Mesodermal cell (in vitro differentiated cells): ENCODE measurements at regions not wholly inside any gene's neighbourhood (a gene's known extent, or its start where the extent isn't known, plus 50 kb on each side); places are given as distances from the start of the nearest gene placed in this dataset.
A peak's percentile ranks its signal among the peaks of the same experiment; 100 is the strongest.

Experiments used
- H3K27ac ChIP-seq: 2 replicates; pipeline ENCODE4 v1.7.0; 2013; ENCODE audit warnings: mild to moderate bottlenecking, low read depth, low read length, moderate library complexity; ENCODE audit not compliant: severe bottlenecking
- H3K36me3 ChIP-seq: 2 replicates; pipeline ENCODE4 v1.7.1; 2013; ENCODE audit warnings: mild to moderate bottlenecking, low read length, moderate library complexity; ENCODE audit not compliant: control insufficient read depth, insufficient read depth
- H3K4me1 ChIP-seq: one replicate; pipeline ENCODE4 v1.7.1; 2013; ENCODE audit warnings: mild to moderate bottlenecking, low read length; ENCODE audit not compliant: insufficient read depth, control insufficient read depth, poor library complexity, severe bottlenecking
- H3K4me3 ChIP-seq: 2 replicates; pipeline ENCODE4 v1.7.0; 2013; ENCODE audit warnings: low read length, control low read depth, mild to moderate bottlenecking; ENCODE audit not compliant: insufficient read depth, poor library complexity, severe bottlenecking; ENCODE audit errors: extremely low read depth
- H3K9me3 ChIP-seq: 2 replicates; pipeline ENCODE4 v1.7.1; 2013; ENCODE audit warnings: mild to moderate bottlenecking, low read length, moderate library complexity; ENCODE audit not compliant: control insufficient read depth
- WGBS, 2 experiments: methylation state at CpG; one replicate each; pipeline ENCODE4 v1.1.5; 2013; ENCODE audit warnings: missing lambda C conversion rate in 2 of 2; ENCODE audit not compliant: insufficient coverage in 2 of 2; 5-methylcytosine and 5-hydroxymethylcytosine counted together

- H3K36me3 ChIP-seq: no peaks in the 10 kb centered on the region
- no peaks in the 10 kb centered on the region for H3K9me3 ChIP-seq
- 53 to 100% methylated on average over 1 to 2 of the region's 2 CpGs for WGBS, 2 experiments
- no peak overlapping the region for H3K4me3 ChIP-seq
- H3K27ac ChIP-seq: peak overlapping the region; percentile 11
- H3K4me1 ChIP-seq: peaks cover 31% of the 10 kb centered on the region
Measured at GRCh38 chr12:75666939-75667334, 155.5 kb upstream of the KRR1 start.

DNA sequence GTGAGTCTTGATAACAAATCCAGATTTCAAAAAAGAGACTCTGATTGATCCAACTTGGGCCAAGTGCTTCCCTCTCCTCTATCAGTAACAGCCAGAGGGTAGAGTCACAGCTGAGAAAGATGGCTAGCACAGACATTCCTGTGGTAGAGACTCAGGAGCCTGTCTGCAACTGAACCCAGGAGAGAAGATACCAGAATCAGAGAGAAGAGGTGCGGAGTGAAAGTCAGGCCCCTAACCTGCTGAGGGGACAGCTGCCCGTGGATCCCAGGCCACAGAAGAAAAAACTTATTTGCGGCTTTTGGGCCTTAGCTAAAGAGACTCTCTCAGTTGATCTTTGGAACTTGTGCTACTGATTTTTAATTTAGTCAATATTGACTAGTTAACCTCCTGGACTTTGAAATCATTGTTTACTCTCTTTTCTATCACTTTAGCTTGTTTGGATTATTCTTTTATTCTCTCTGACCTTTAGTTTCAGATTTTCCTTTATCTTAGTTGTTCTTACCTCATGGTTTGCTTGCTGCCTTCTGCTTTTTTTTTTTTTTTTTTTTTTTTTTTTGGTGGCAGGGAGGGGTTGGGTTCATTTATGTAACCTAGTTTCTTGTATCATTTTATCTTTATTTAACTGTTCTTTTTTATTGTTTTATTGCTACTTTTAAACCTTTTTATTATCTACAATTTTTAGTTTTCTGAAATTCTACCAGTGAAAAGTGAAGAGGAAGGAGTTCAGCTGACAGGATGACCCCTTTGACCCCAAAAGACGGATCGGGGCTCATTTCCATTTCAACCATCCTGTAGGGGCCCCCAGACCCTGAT is 154.9 kb upstream of the KRR1 start:
- H3K4me3 ChIP-seq: no peak overlapping the region

GRCh38 chr12:75665216-75665615 is 153.8 kb upstream of the KRR1 start:
- H3K36me3 ChIP-seq: no peaks in the 10 kb centered on the region
- H3K9me3 ChIP-seq: no peaks in the 10 kb centered on the region
- WGBS, 2 experiments: 72% methylated on average over 2 of the region's 2 CpGs; no CpG with 5 or more reads in 1 of the 2 experiments
- H3K4me3 ChIP-seq: no peak overlapping the region
- peak overlapping the region; percentile 79 for H3K27ac ChIP-seq
- peaks cover 34% of the 10 kb centered on the region for H3K4me1 ChIP-seq

More for the DNA sequence above, 154.9 kb upstream of the KRR1 start:
- Histone ChIP-seq H3K9me3 (no peaks in the 10 kb centered on the region), H3K27ac (peak overlapping the region; percentile 62), H3K36me3 (no peaks in the 10 kb centered on the region), H3K4me1 (peaks cover 31% of the 10 kb centered on the region)
- WGBS, 2 experiments: 73 to 78% methylated on average over 3 to 4 of the region's 5 CpGs

DNA sequence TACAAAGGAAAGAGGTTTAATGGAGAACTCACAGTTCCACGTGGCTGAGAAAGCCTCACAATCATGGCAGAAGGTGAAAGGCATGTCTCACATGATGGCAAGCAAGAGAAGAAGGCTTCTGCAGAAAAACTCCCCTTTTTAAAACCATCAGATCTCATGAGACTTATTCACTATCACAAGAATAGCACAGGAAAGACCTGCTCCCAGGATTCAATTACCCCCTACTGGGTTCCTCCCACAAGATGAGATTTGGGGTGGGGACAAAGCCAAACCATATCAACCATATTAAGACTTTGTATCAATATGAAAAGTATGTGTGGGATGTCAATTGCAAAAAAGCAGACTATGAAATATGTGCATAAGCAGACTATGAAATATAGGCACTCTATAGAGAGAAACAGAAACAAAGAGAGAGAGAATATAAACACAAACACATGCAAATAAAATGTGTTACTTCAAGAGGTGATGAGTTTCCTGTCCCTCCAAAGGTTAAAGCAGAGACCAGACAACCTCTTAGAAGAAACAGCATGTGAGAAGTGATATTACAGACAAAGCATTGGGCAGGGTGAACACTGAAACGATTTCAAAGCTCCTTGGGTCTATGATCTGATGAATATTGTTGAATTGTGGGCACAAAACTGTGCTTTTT is 151.2 kb upstream of the KRR1 start:
- H3K4me3 ChIP-seq: no peak overlapping the region
- H3K36me3 ChIP-seq: no peaks in the 10 kb centered on the region
- peaks cover 50% of the 10 kb centered on the region for H3K4me1 ChIP-seq
- no peak overlapping the region for H3K27ac ChIP-seq
- 88 to 100% methylated on average over 1 of the region's 2 CpGs for WGBS, 2 experiments
- H3K9me3 ChIP-seq: no peaks in the 10 kb centered on the region

DNA sequence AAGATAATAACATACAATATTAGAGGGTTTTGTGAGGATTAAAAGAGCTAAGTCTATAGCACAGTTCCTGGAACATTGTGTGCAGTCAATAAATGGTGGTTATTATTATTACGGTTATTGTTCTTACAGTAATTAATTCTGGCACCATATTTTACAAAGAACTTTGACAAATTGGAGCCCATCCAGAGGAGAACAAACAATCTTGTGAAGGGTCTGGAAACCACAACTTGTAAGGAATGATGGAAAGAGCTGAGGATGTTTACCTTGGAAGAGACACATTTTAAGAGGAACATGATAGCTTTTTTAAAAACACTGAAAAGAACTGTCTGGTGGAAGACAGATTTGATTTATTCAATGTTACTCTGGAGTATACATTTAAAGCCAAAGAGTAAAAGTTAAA is 150.5 kb upstream of the KRR1 start:
- H3K4me1 ChIP-seq: peaks cover 45% of the 10 kb centered on the region
- H3K9me3 ChIP-seq: no peaks in the 10 kb centered on the region
- no peaks in the 10 kb centered on the region for H3K36me3 ChIP-seq
- H3K27ac ChIP-seq: no peak overlapping the region
- no peak overlapping the region for H3K4me3 ChIP-seq
- WGBS, 2 experiments: no CpG with 5 or more reads among the region's 1 CpG

DNA sequence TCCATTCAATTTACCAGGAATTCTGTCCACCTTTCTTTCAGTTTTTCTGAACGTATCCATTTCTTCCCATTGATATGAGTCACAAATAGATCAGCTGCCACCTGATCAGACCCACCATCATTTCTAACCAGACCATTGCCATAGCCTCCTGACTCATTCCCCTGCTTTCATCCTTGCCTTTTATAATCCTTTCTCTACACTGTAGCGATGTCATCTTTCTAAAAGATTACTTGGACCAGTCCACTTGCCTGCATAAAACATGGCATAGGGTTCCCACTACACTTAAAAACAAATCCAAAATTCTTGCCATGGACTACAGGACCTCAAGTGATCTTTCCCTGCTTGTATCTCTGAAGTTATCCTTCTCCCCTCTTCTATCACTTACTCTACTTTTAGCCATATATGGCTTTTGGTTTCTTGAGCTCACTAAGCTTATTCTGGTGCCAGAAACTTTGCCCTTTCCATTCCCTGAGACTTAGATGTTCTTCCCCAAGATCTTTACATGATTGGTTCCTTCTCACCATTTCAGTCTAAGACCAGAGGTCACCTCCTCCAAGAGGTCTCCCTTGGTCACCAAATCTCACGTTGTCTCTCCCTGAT is 149.5 kb upstream of the KRR1 start:
- Histone ChIP-seq H3K4me3 (no peak overlapping the region), H3K36me3 (no peaks in the 10 kb centered on the region), H3K9me3 (no peaks in the 10 kb centered on the region), H3K27ac (no peak overlapping the region), H3K4me1 (peaks cover 40% of the 10 kb centered on the region)
- 96 to 99% methylated on average over 3 of the region's 3 CpGs for WGBS, 2 experiments

DNA sequence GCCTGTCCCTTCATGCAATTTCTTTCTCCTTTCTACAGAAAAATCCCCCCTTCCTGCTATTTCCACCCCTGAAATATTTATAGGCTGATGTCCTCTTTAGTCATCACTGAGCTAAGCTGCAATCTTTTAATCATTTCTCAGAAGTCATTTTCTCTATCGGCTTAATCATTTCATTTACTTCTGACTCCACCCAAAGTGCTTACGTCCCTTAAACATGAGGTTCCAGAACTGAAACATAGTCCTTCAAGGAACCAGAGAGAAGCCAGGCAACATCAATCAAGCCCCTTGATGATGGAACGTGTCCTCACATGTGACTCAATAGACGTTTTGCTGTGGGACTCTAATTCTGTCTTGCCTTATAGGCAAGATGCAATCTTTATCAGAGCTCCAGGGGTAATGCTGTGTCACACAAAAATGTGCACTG is 148.7 kb upstream of the KRR1 start:
- peaks cover 32% of the 10 kb centered on the region for H3K4me1 ChIP-seq
- WGBS, 2 experiments: 88 to 97% methylated on average over 3 to 4 of the region's 4 CpGs
- no peaks in the 10 kb centered on the region for H3K36me3 ChIP-seq
- H3K27ac ChIP-seq: no peak overlapping the region
- no peak overlapping the region for H3K4me3 ChIP-seq
- H3K9me3 ChIP-seq: no peaks in the 10 kb centered on the region

DNA sequence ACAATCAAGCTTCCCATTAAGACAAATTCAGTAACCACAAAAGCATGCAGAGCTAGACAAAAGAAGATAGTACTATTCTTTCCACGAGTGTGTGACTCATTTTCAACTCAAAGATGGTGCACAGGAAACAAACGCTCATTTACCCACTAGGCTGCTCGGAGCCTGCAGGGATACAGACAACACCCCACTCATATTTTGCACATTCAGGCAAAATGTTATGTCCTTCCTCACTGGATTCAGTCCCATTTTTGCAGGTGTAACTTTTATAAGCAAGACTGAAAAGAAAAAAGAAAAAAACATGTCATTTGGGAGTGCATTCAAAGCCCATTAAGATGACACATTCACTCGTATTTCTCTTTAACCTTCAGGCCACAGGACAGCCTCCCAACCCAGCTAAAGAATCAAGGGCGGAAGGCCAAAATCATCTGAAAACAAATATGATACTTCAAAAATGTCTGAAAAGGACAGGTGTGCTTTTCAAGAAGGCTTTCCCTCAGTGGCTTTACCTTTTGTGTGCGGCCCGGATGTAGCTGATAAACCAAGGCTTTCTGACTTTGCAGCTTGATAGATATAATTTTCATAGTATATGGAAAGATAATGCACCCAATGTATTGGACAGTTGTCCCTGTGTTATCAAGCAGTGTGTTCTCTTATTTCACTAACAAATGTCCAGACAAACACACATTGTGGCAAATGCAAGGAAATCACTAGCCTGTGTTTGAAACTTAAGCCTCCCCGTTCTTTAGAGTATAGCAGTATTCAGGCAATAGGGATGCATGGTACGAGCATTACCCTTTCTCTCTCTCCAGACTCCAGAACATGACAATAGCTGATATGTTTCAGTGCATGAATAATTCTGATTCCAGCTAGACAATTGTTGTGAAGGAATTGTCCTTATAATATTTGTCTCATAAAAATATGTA is 147.8 kb upstream of the KRR1 start:
- WGBS, 2 experiments: 73 to 74% methylated on average over 5 to 6 of the region's 9 CpGs
- peak overlapping the region; percentile 58 for H3K27ac ChIP-seq
- H3K4me1 ChIP-seq: peaks cover 24% of the 10 kb centered on the region
- no peak overlapping the region for H3K4me3 ChIP-seq
- no peaks in the 10 kb centered on the region for H3K9me3 ChIP-seq
- H3K36me3 ChIP-seq: no peaks in the 10 kb centered on the region

GRCh38 chr12:75658286-75658685 is 146.9 kb upstream of the KRR1 start:
- H3K36me3 ChIP-seq: no peaks in the 10 kb centered on the region
- H3K27ac ChIP-seq: peak overlapping the region; percentile 48
- no peak overlapping the region for H3K4me3 ChIP-seq
- H3K4me1 ChIP-seq: peaks cover 24% of the 10 kb centered on the region
- H3K9me3 ChIP-seq: no peaks in the 10 kb centered on the region

GRCh38 chr12:75657831-75658230 is 146.4 kb upstream of the KRR1 start:
- Histone ChIP-seq H3K4me3 (no peak overlapping the region), H3K27ac (peak overlapping the region; percentile 48), H3K4me1 (peaks cover 24% of the 10 kb centered on the region), H3K9me3 (no peaks in the 10 kb centered on the region), H3K36me3 (no peaks in the 10 kb centered on the region)
- no CpG with 5 or more reads among the region's 2 CpGs for WGBS, 2 experiments
